ENCODE measurements at regions not wholly inside any gene's neighbourhood (a gene's known extent, or its start where the extent isn't known, plus 50 kb on each side); places are given as distances from the start of the nearest gene placed in this dataset.

DNA sequence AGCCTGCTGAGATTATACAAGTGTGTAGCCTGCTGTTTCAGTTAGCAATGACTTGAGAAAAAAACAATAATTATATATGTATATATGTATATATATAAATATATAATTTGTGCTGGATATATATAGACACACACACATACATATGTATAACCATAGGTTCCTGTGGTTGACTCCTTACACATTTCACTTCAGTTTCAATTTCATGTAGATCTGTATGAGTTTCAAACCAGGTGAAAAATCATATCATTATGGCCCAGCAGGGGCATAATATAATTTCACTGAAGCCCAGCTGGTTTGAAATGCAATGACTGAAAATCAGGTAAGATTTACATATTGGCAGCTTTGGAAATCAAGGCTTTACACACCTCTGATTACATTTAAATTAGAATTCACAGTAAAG is 690.4 kb upstream of the CDH18 start:
- Histone ChIP-seq H3K9me3 (no peaks in the 10 kb centered on the region), H3K4me3 (no peak overlapping the region), H3K36me3 (no peaks in the 10 kb centered on the region), H3K27me3 (no peaks in the 10 kb centered on the region), H3K27ac (no peak overlapping the region), H3K4me1 (no peaks in the 10 kb centered on the region)
- ATAC-seq (no peak), DNase-seq (no peak)
- no peak for TF ChIP-seq POLR2A (IDR thresholded peaks at IDR 0.05)
- TF ChIP-seq, protein P1, sequence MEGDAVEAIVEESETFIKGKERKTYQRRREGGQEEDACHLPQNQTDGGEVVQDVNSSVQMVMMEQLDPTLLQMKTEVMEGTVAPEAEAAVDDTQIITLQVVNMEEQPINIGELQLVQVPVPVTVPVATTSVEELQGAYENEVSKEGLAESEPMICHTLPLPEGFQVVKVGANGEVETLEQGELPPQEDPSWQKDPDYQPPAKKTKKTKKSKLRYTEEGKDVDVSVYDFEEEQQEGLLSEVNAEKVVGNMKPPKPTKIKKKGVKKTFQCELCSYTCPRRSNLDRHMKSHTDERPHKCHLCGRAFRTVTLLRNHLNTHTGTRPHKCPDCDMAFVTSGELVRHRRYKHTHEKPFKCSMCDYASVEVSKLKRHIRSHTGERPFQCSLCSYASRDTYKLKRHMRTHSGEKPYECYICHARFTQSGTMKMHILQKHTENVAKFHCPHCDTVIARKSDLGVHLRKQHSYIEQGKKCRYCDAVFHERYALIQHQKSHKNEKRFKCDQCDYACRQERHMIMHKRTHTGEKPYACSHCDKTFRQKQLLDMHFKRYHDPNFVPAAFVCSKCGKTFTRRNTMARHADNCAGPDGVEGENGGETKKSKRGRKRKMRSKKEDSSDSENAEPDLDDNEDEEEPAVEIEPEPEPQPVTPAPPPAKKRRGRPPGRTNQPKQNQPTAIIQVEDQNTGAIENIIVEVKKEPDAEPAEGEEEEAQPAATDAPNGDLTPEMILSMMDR (IDR thresholded peaks at IDR 0.05 in 4 of 5, conservative IDR thresholded peaks at IDR 0.05 in 1 of 5): no peak
- in situ Hi-C loops (cut with MboI; ENCODE audit: low sequenced_read_pairs in 4 of 4) (no loop called here), intact Hi-C loops (cut with DNase I; ENCODE audit: low total_unique reads) (no loop called here)

DNA sequence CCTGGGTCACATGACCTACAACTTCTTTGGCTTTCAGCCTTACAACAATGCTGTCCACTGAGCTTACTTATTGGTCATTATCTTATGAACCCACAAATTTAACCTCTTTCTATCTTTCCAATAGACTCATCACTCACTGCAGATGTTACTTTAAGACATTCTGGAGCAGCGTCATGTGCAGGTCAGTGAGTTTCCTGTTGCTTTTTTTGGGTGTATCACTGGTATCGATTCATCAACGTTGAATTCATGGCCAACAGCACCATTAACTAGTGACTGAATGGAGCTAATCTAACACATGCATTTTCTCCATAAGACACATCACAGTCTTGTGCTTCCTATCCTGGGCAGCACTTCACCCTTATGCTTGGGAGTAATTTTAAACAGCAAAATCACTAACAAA is 672.6 kb upstream of the CDH18 start:
- in situ Hi-C loops (cut with MboI; ENCODE audit: low sequenced_read_pairs in 4 of 4): no loop called here

DNA sequence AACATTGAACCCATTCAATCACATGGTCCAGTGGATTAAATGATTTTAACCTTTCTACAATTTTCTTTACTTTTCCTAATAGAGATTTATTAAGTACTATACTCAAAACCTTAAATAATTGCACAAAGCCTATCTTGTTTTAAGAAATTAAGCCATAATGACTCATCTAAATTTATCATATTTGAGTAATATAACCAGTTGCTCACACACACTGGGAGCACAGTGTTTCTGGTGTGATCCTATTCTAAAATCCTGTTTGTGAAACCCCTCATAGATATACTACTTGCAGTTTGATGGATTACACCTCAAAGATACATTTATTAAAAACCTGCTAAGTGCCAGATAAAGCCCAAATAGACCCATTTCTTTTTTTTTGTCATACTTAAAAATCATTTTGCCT is 668.3 kb upstream of the CDH18 start:
- Histone ChIP-seq H3K4me1 (no peaks in the 10 kb centered on the region), H3K27me3 (no peaks in the 10 kb centered on the region), H3K27ac (no peak overlapping the region), H3K36me3 (no peaks in the 10 kb centered on the region), H3K9me3 (no peaks in the 10 kb centered on the region), H3K4me3 (no peak overlapping the region)
- intact Hi-C loops (cut with DNase I; ENCODE audit: low total_unique reads): no loop called here
- in situ Hi-C loops (cut with MboI; ENCODE audit: low sequenced_read_pairs in 4 of 4): no loop called here
- TF ChIP-seq, protein P1 (IDR thresholded peaks at IDR 0.05 in 4 of 5, conservative IDR thresholded peaks at IDR 0.05 in 1 of 5): no peak
- no peak for TF ChIP-seq POLR2A (IDR thresholded peaks at IDR 0.05)
- DNase-seq (no peak), ATAC-seq (no peak)

More for the DNA sequence above, 672.6 kb upstream of the CDH18 start:
- DNase-seq (no peak), ATAC-seq (no peak)
- no peaks in the 10 kb centered on the region for H3K27me3 ChIP-seq
- no peak overlapping the region for H3K4me3 ChIP-seq
- TF ChIP-seq, protein P1 (IDR thresholded peaks at IDR 0.05 in 4 of 5, conservative IDR thresholded peaks at IDR 0.05 in 1 of 5): no peak
- TF ChIP-seq POLR2A (IDR thresholded peaks at IDR 0.05): no peak
- no peaks in the 10 kb centered on the region for H3K36me3 ChIP-seq
- no peaks in the 10 kb centered on the region for H3K9me3 ChIP-seq
- intact Hi-C loops (cut with DNase I; ENCODE audit: low total_unique reads): no loop called here
- H3K27ac ChIP-seq: no peak overlapping the region
- H3K4me1 ChIP-seq: no peaks in the 10 kb centered on the region

DNA sequence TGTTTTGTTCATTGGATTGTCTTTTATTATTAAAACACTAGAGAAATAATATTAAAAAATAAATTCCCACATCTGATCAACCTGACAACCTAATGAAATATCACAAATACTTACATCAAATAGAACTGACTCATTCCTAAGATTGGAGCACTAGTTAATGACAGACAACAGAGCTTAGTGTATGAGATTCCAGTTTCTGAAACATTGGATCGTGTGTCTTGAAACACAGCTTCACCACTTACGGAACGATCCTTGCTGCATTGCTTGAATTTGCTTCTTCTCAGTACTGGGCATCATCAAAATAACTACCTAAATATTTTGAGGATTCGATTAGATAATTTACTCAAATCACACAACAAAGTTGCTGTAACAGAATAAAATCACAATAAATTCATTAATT is 667.2 kb upstream of the CDH18 start:
- intact Hi-C loops (cut with DNase I; ENCODE audit: low total_unique reads) (no loop called here), in situ Hi-C loops (cut with MboI; ENCODE audit: low sequenced_read_pairs in 4 of 4) (no loop called here)
- Histone ChIP-seq H3K4me1 (no peaks in the 10 kb centered on the region), H3K27ac (no peak overlapping the region), H3K9me3 (no peaks in the 10 kb centered on the region), H3K27me3 (no peaks in the 10 kb centered on the region), H3K4me3 (no peak overlapping the region), H3K36me3 (no peaks in the 10 kb centered on the region)
- no peak for ATAC-seq
- DNase-seq: no peak
- TF ChIP-seq, protein P1 (IDR thresholded peaks at IDR 0.05 in 4 of 5, conservative IDR thresholded peaks at IDR 0.05 in 1 of 5): no peak
- no peak for TF ChIP-seq POLR2A (IDR thresholded peaks at IDR 0.05)

DNA sequence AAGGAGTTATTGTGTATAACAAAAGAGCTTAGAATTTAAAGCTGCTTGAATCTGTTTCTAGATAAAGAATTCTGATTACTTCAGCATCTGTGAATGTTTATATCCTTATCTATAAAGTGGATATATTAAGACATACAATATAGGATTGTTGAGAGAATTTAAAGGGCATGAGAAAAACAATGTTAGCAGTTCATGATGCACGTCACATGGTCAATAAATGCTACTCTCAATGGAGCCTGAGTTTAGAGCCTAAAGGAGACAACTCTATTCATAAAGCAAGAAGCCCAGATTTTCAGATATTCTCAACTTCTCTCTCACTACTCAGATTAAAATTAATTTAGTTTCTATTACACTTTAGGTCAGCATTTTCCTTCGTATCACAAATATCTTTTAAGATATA is 666.7 kb upstream of the CDH18 start:
- Histone ChIP-seq H3K27ac (no peak overlapping the region), H3K27me3 (no peaks in the 10 kb centered on the region), H3K36me3 (no peaks in the 10 kb centered on the region), H3K4me3 (no peak overlapping the region), H3K9me3 (no peaks in the 10 kb centered on the region), H3K4me1 (no peaks in the 10 kb centered on the region)
- DNase-seq: no peak
- intact Hi-C loops (cut with DNase I; ENCODE audit: low total_unique reads) (no loop called here), in situ Hi-C loops (cut with MboI; ENCODE audit: low sequenced_read_pairs in 4 of 4) (no loop called here)
- no peak for ATAC-seq
- TF ChIP-seq POLR2A (IDR thresholded peaks at IDR 0.05): no peak
- TF ChIP-seq, protein P1 (IDR thresholded peaks at IDR 0.05 in 4 of 5, conservative IDR thresholded peaks at IDR 0.05 in 1 of 5): no peak
